H9 (cell line): ENCODE measurements at regions not wholly inside any gene's neighbourhood (a gene's known extent, or its start where the extent isn't known, plus 50 kb on each side); places are given as distances from the start of the nearest gene placed in this dataset.

Experiments
- DNase-seq: peaks from one replicate; pipeline ENCODE4 v3.0.0-alpha.2; 2017
- H2AFZ ChIP-seq: one replicate; pipeline ENCODE4 v1.6.1; 2013; ENCODE audit warnings: mild to moderate bottlenecking, low read length, control low read depth, moderate library complexity
- H2AK5ac ChIP-seq: 2 replicates; pipeline ENCODE4 v1.6.1; 2013; ENCODE audit warnings: low read length, control low read depth, mixed read lengths; ENCODE audit not compliant: insufficient read length
- H2BK120ac ChIP-seq: one replicate; pipeline ENCODE4 v1.6.1; 2013; ENCODE audit warnings: low read depth, mild to moderate bottlenecking, low read length, control low read depth, inconsistent platforms; ENCODE audit not compliant: poor library complexity, severe bottlenecking
- H2BK12ac ChIP-seq: 2 replicates; pipeline ENCODE4 v1.6.1; 2013; ENCODE audit warnings: low read length, control low read depth, mixed read lengths, low read depth; ENCODE audit not compliant: insufficient read length
- H2BK15ac ChIP-seq: 2 replicates; pipeline ENCODE4 v1.6.1; 2013; ENCODE audit warnings: low read depth, low read length, control low read depth
- H2BK20ac ChIP-seq: one replicate; pipeline ENCODE4 v1.6.1; 2013; ENCODE audit warnings: low read depth, mild to moderate bottlenecking, low read length, control low read depth, inconsistent platforms; ENCODE audit not compliant: poor library complexity, severe bottlenecking
- H2BK5ac ChIP-seq: 2 replicates; pipeline ENCODE4 v1.6.1; 2013; ENCODE audit warnings: low read length, control low read depth, mixed read lengths; ENCODE audit not compliant: insufficient read length
- H3K14ac ChIP-seq: 2 replicates; pipeline ENCODE4 v1.6.1; 2013; ENCODE audit warnings: low read length, control low read depth; ENCODE audit not compliant: insufficient read depth
- H3K18ac ChIP-seq: 2 replicates; pipeline ENCODE4 v1.6.1; 2013; ENCODE audit warnings: low read depth, mild to moderate bottlenecking, mixed read lengths, low read length, control low read depth; ENCODE audit not compliant: insufficient read length
- H3K23ac ChIP-seq: 2 replicates; pipeline ENCODE4 v1.6.1; 2013; ENCODE audit warnings: low read length, control low read depth, mixed read lengths, low read depth; ENCODE audit not compliant: insufficient read length
- H3K23me2 ChIP-seq: 2 replicates; pipeline ENCODE4 v1.6.1; 2013; ENCODE audit warnings: low read depth, mild to moderate bottlenecking, mixed read lengths, low read length, control low read depth; ENCODE audit not compliant: insufficient read length, poor library complexity, severe bottlenecking
- H3K27ac ChIP-seq: 2 replicates; pipeline ENCODE4 v1.5.1; 2013; ENCODE audit warnings: low read length, control low read depth, mixed read lengths, low read depth; ENCODE audit not compliant: insufficient read length
- H3K27me3 ChIP-seq: 2 replicates; pipeline ENCODE4 v1.6.1; 2013; ENCODE audit warnings: low read length, control low read depth, inconsistent platforms; ENCODE audit not compliant: insufficient read depth
- H3K4ac ChIP-seq: 2 replicates; pipeline ENCODE4 v1.6.1; 2013; ENCODE audit warnings: low read depth, mild to moderate bottlenecking, control low read depth, inconsistent platforms, low read length, moderate library complexity
- H3K4me1 ChIP-seq: 2 replicates; pipeline ENCODE4 v1.6.1; 2013; ENCODE audit warnings: low read length, control low read depth, inconsistent platforms; ENCODE audit not compliant: insufficient read depth
- H3K4me2 ChIP-seq: 2 replicates; pipeline ENCODE4 v1.6.1; 2013; ENCODE audit warnings: low read length, control low read depth, mixed read lengths; ENCODE audit not compliant: insufficient read length, insufficient read depth
- H3K56ac ChIP-seq: 2 replicates; pipeline ENCODE4 v1.6.1; 2013; ENCODE audit warnings: low read depth, mild to moderate bottlenecking, mixed read lengths, low read length, control low read depth; ENCODE audit not compliant: insufficient read length
- H3K79me1 ChIP-seq: 2 replicates; pipeline ENCODE4 v1.6.1; 2013; ENCODE audit warnings: low read depth, mild to moderate bottlenecking, moderate library complexity, low read length, control low read depth, inconsistent platforms; ENCODE audit not compliant: insufficient read depth, poor library complexity, severe bottlenecking
- H3K79me2 ChIP-seq: 2 replicates; pipeline ENCODE4 v1.6.1; 2013; ENCODE audit warnings: low read length, control low read depth, inconsistent platforms; ENCODE audit not compliant: insufficient read depth
- H3K9ac ChIP-seq: 2 replicates; pipeline ENCODE4 v1.6.1; 2013; ENCODE audit warnings: low read length, control low read depth, mixed read lengths; ENCODE audit not compliant: insufficient read length; ENCODE audit errors: extremely low read depth
- H3K9me3 ChIP-seq: one replicate; pipeline ENCODE4 v1.6.1; 2013; ENCODE audit warnings: low read depth, low read length, inconsistent platforms; ENCODE audit not compliant: control insufficient read depth
- H3T11ph ChIP-seq: one replicate; pipeline ENCODE4 v1.6.1; 2013; ENCODE audit warnings: mild to moderate bottlenecking, low read length, control low read depth, inconsistent platforms
- H4K20me1 ChIP-seq: one replicate; pipeline ENCODE4 v1.6.1; 2013; ENCODE audit not compliant: control insufficient read depth, insufficient read length, insufficient read depth
- H4K5ac ChIP-seq: 2 replicates; pipeline ENCODE4 v1.6.1; 2013; ENCODE audit warnings: low read depth, mild to moderate bottlenecking, mixed read lengths, low read length, control low read depth; ENCODE audit not compliant: insufficient read length
- H4K8ac ChIP-seq: replicated peaks from 2 replicates; pipeline ENCODE4 v1.6.1; 2013; ENCODE audit warnings: low read length, control low read depth, mixed read lengths, low read depth; ENCODE audit not compliant: insufficient read length
- H4K91ac ChIP-seq: 2 replicates; pipeline ENCODE4 v1.6.1; 2013; ENCODE audit warnings: low read depth, mild to moderate bottlenecking, moderate library complexity, mixed read lengths, low read length, control low read depth; ENCODE audit not compliant: insufficient read length
- H3K27ac Mint-ChIP-seq, 3 experiments: 2 replicates in 2 of 3; 3 replicates in 1 of 3; pipeline ENCODE4 v1.8.0; 2020 to 2021; ENCODE audit warnings: mixed read lengths in 3 of 3, mild to moderate bottlenecking in 1 of 3, moderate library complexity in 1 of 3
- H3K27me3 Mint-ChIP-seq: 2 replicates; pipeline ENCODE4 v1.8.0; 2021; ENCODE audit warnings: low read depth, mild to moderate bottlenecking, moderate library complexity, mixed read lengths
- H3K36me3 Mint-ChIP-seq, 3 experiments: 2 replicates in 2 of 3; 3 replicates in 1 of 3; pipeline ENCODE4 v1.8.0; 2020 to 2021; ENCODE audit warnings: low read depth in 3 of 3, mixed read lengths in 3 of 3; ENCODE audit not compliant: insufficient read depth in 1 of 3
- H3K4me1 Mint-ChIP-seq, 2 experiments: 2 replicates each; pipeline ENCODE4 v1.8.0; 2020; ENCODE audit warnings: mixed read lengths in 2 of 2
- H3K4me3 Mint-ChIP-seq, 2 experiments: 2 replicates in 1 of 2; 3 replicates in 1 of 2; pipeline ENCODE4 v1.8.0; 2020 to 2021; ENCODE audit warnings: mild to moderate bottlenecking in 2 of 2, mixed read lengths in 2 of 2, moderate library complexity in 1 of 2
- H3K9me3 Mint-ChIP-seq, 2 experiments: 2 replicates in 1 of 2; 3 replicates in 1 of 2; pipeline ENCODE4 v1.8.0; 2020; ENCODE audit warnings: mild to moderate bottlenecking in 2 of 2, mixed read lengths in 2 of 2, moderate library complexity in 1 of 2
- WGBS: extraction: QIAGEN DNeasy Blood & Tissue Kit; methylation state at CpG from one replicate; pipeline ENCODE4 v1.1.7; 2013; ENCODE audit warnings: missing lambda C conversion rate, low lambda C conversion rate, mixed read lengths; ENCODE audit not compliant: insufficient read length; ENCODE audit errors: extremely low coverage; 5-methylcytosine and 5-hydroxymethylcytosine counted together
- TF ChIP-seq, protein P1 (sequence below): fragments of 200-600 bp; sonication (generic); conservative IDR thresholded peaks from 3 replicates; pipeline ENCODE4 v1.8.0; 2021; ENCODE audit warnings: antibody characterized with exemption, mild to moderate bottlenecking

DNA sequence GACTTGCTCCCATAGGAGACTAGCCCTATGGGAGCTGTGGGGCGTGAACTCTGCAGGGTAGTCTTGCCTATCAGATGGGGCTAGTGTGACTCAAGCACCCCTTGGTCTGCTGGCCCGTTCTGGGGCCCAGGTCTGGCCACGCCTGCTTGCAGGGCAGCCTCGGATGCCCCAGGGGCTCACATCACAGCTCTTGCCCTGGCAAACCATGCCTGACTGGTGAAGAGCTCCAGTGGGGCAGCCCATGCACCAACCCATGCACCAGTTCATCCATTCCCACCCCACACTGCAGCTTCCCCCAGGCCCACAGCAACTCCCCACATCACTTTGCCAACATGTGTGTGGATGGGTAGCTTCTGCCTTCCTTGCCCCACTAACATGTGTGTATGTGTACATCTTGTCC is 93.9 kb upstream of the PRLR start:
- Histone ChIP-seq H3K9me3 (no peaks in the 10 kb centered on the region), H2BK12ac (no peak overlapping the region), H3K56ac (no peak overlapping the region), H3K79me2 (no peaks in the 10 kb centered on the region), H2BK120ac (no peak overlapping the region), H3K18ac (no peak overlapping the region), H4K8ac (no peak overlapping the region), H3K9ac (no peak overlapping the region), H2AK5ac (no peak overlapping the region), H3K79me1 (no peaks in the 10 kb centered on the region), H2BK15ac (no peak overlapping the region), H2BK5ac (no peak overlapping the region), H3K27me3 (no peaks in the 10 kb centered on the region), H4K91ac (no peak overlapping the region), H3K23me2 (no peaks in the 10 kb centered on the region), H2BK20ac (no peak overlapping the region), H3K4ac (no peak overlapping the region), H3K4me1 (no peaks in the 10 kb centered on the region), H3K4me2 (no peak overlapping the region), H4K5ac (no peak overlapping the region), H3T11ph (no peak overlapping the region), H4K20me1 (no peaks in the 10 kb centered on the region), H3K23ac (no peak overlapping the region), H3K27ac (no peak overlapping the region), H2AFZ (no peak overlapping the region), H3K14ac (no peak overlapping the region)
- no peak overlapping the region; a peak in 1 of 7 replicates for H3K27ac Mint-ChIP-seq
- H3K27me3 Mint-ChIP-seq: no peaks in the 10 kb centered on the region
- TF ChIP-seq, protein P1, sequence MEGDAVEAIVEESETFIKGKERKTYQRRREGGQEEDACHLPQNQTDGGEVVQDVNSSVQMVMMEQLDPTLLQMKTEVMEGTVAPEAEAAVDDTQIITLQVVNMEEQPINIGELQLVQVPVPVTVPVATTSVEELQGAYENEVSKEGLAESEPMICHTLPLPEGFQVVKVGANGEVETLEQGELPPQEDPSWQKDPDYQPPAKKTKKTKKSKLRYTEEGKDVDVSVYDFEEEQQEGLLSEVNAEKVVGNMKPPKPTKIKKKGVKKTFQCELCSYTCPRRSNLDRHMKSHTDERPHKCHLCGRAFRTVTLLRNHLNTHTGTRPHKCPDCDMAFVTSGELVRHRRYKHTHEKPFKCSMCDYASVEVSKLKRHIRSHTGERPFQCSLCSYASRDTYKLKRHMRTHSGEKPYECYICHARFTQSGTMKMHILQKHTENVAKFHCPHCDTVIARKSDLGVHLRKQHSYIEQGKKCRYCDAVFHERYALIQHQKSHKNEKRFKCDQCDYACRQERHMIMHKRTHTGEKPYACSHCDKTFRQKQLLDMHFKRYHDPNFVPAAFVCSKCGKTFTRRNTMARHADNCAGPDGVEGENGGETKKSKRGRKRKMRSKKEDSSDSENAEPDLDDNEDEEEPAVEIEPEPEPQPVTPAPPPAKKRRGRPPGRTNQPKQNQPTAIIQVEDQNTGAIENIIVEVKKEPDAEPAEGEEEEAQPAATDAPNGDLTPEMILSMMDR: no peak
- WGBS: no CpG with 5 or more reads among the region's 4 CpGs
- H3K36me3 Mint-ChIP-seq: peaks cover 0 to 14% (median 1%) of the 10 kb centered on the region in 3 experiments; a peak in 5 of 7 replicates
- H3K9me3 Mint-ChIP-seq: peaks cover 6 to 13% of the 10 kb centered on the region in 2 experiments; a peak in 4 of 5 replicates
- DNase-seq: no peak
- H3K4me3 Mint-ChIP-seq: no peak overlapping the region
- no peaks in the 10 kb centered on the region for H3K4me1 Mint-ChIP-seq
